Esophagus muscularis mucosa (tissue), 4 donors: ENCODE measurements at regions not wholly inside any gene's neighbourhood (a gene's known extent, or its start where the extent isn't known, plus 50 kb on each side); places are given as distances from the start of the nearest gene placed in this dataset.
"Not testable (repeated sequence)": the region's sequence is repeated elsewhere in the genome, so short reads cannot be mapped to it uniquely, and the experiment has no call there.

ENCODE experiments used
- DNase-seq: peaks from one replicate; pipeline ENCODE4 v3.0.0-alpha.2; 2017; ENCODE audit errors: extremely low spot score
- H3K27ac ChIP-seq, 4 donors: fragments of 200-600 bp; sonication (generic); replicated peaks in 1 of 4; 1 replicate in 3 of 4; 2 replicates in 1 of 4; pipeline ENCODE4 v1.5.1; 2016 to 2019; ENCODE audit warnings: mild to moderate bottlenecking in 1 of 4
- H3K27me3 ChIP-seq, 4 donors: fragments of 200-600 bp; sonication (generic); one replicate each; pipeline versions ENCODE4 v1.5.1 to v1.6.0; 2016 to 2019
- H3K36me3 ChIP-seq, 4 donors: fragments of 200-600 bp; sonication (generic); one replicate each; pipeline ENCODE4 v1.5.1; 2016 to 2019
- H3K4me1 ChIP-seq, 4 donors: fragments of 200-600 bp; sonication (generic); one replicate each; pipeline ENCODE4 v1.5.1; 2016 to 2019
- H3K4me3 ChIP-seq, 4 donors: fragments of 200-600 bp; sonication (generic); 1 replicate in 2 of 4; 2 replicates in 2 of 4; pipeline ENCODE4 v1.5.1; 2016 to 2019; ENCODE audit warnings: mild to moderate bottlenecking in 4 of 4, moderate library complexity in 1 of 4
- H3K9me3 ChIP-seq, 4 donors: fragments of 200-600 bp; sonication (generic); 1 replicate in 3 of 4; 2 replicates in 1 of 4; pipeline ENCODE4 v1.5.1; 2016 to 2019
- EP300 ChIP-seq: sonication (generic); formaldehyde crosslinking; IDR thresholded peaks from one replicate; pipeline ENCODE4 v1.6.1; 2017; ENCODE audit warnings: antibody characterized with exemption
- POLR2A ChIP-seq: fragments of 450-650 bp; IDR thresholded peaks from one replicate; pipeline ENCODE4 v1.6.1; 2017; ENCODE audit warnings: antibody characterized with exemption, moderate library complexity, mild to moderate bottlenecking, low read depth
- POLR2AphosphoS5 ChIP-seq, 2 donors: sonication (generic); formaldehyde crosslinking; IDR thresholded peaks; one replicate each; pipeline ENCODE4 v1.6.1; 2017; ENCODE audit warnings: antibody characterized with exemption in 2 of 2
- WGBS: methylation state at CpG from one replicate; pipeline ENCODE4 v1.1.5; 2018; 5-methylcytosine and 5-hydroxymethylcytosine counted together
- intact Hi-C: fragments of 100-400 bp; cut with DNase I; formaldehyde crosslinking; loops from one replicate; pipeline ENCODE4 v1.15.1; 2023
- TF ChIP-seq, protein P1 (sequence below), 3 experiments: fragments of 200-600 bp in 2 of 3; fragments of 450-650 bp in 1 of 3; sonication (generic) in 2 of 3; IDR thresholded peaks; one replicate each; pipeline ENCODE4 v1.5.1; 2017 to 2019; ENCODE audit warnings: antibody characterized with exemption in 3 of 3, mild to moderate bottlenecking in 2 of 3, moderate library complexity in 1 of 3

DNA sequence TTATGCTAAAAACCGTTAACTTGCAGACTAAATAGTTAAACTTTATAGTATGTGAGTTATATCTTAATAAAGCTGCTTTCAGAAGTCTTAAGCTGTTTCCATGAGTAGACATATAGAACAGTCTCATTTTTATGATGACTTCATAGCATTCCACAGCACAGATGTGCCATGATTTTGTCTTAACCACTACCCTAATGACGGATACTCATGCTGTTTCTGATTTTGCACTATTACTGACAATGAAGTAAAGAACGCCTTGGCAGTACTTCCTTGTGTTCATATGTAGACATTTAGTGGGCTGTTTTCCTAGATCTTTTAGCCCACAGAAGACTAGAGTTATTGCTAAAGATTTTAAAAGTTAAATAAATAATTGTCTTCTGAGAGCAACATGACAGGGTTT is 175.6 kb upstream of the RAB6C start:
- H3K9me3 ChIP-seq: no peaks in the 10 kb centered on the region
- no peaks in the 10 kb centered on the region for H3K4me1 ChIP-seq
- H3K27me3 ChIP-seq: no peaks in the 10 kb centered on the region
- TF ChIP-seq POLR2A: no peak
- no peak for TF ChIP-seq POLR2AphosphoS5 (IDR thresholded peaks at IDR 0.05)
- TF ChIP-seq EP300: no peak
- TF ChIP-seq, protein P1, sequence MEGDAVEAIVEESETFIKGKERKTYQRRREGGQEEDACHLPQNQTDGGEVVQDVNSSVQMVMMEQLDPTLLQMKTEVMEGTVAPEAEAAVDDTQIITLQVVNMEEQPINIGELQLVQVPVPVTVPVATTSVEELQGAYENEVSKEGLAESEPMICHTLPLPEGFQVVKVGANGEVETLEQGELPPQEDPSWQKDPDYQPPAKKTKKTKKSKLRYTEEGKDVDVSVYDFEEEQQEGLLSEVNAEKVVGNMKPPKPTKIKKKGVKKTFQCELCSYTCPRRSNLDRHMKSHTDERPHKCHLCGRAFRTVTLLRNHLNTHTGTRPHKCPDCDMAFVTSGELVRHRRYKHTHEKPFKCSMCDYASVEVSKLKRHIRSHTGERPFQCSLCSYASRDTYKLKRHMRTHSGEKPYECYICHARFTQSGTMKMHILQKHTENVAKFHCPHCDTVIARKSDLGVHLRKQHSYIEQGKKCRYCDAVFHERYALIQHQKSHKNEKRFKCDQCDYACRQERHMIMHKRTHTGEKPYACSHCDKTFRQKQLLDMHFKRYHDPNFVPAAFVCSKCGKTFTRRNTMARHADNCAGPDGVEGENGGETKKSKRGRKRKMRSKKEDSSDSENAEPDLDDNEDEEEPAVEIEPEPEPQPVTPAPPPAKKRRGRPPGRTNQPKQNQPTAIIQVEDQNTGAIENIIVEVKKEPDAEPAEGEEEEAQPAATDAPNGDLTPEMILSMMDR (IDR thresholded peaks at IDR 0.05): no peak
- no peak for DNase-seq
- intact Hi-C loops: no loop called here
- WGBS: 82% methylated on average over 3 of the region's 3 CpGs
- no peak overlapping the region for H3K27ac ChIP-seq
- H3K4me3 ChIP-seq: no peak overlapping the region
- H3K36me3 ChIP-seq: no peaks in the 10 kb centered on the region

DNA sequence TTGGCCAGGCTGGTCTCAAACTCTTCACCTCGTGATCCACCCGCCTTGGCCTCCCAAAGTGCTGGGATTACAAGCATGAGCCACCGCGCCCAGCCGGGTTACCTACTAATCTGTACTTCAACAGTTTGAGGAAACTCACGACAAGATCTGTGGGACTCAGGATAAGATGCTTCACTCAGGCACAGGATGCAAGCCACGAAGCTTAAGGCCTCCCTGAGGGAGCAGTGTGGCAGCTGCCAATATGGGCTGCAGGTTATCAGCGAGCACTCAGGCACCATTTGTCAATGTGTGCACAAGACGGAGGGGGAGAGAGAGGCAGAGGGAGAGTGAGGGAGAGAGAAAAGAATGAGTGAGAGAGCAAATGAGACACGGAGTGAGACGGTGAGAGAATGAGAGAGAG is 173.6 kb upstream of the RAB6C start:
- H3K4me3 ChIP-seq: no peak overlapping the region
- DNase-seq: no peak
- H3K9me3 ChIP-seq: no peaks in the 10 kb centered on the region
- intact Hi-C loops: no loop called here
- H3K4me1 ChIP-seq: no peaks in the 10 kb centered on the region
- no peaks in the 10 kb centered on the region for H3K36me3 ChIP-seq
- WGBS: 82% methylated on average over 11 of the region's 11 CpGs
- no peaks in the 10 kb centered on the region for H3K27me3 ChIP-seq
- TF ChIP-seq POLR2A (no peak), POLR2AphosphoS5 (IDR thresholded peaks at IDR 0.05) (no peak), EP300 (no peak)
- TF ChIP-seq, protein P1 (IDR thresholded peaks at IDR 0.05): no peak
- H3K27ac ChIP-seq: no peak overlapping the region

GRCh38 chr2:129806317-129806716 is 173.1 kb upstream of the RAB6C start:
- Histone ChIP-seq H3K27ac (no peak overlapping the region), H3K27me3 (no peaks in the 10 kb centered on the region), H3K4me1 (no peaks in the 10 kb centered on the region), H3K9me3 (no peaks in the 10 kb centered on the region), H3K4me3 (no peak overlapping the region), H3K36me3 (no peaks in the 10 kb centered on the region)
- WGBS: 80% methylated on average over 8 of the region's 8 CpGs
- no peak for DNase-seq
- intact Hi-C loops: no loop called here
- TF ChIP-seq, protein P1 (IDR thresholded peaks at IDR 0.05): no peak
- TF ChIP-seq POLR2AphosphoS5 (IDR thresholded peaks at IDR 0.05) (no peak), EP300 (no peak), POLR2A (no peak)

- Histone ChIP-seq H3K27ac (no peak overlapping the region), H3K4me1 (no peaks in the 10 kb centered on the region), H3K27me3 (no peaks in the 10 kb centered on the region), H3K9me3 (no peaks in the 10 kb centered on the region), H3K4me3 (no peak overlapping the region), H3K36me3 (no peaks in the 10 kb centered on the region)
- 79% methylated on average over 7 of the region's 7 CpGs for WGBS
- intact Hi-C loops: no loop called here
- TF ChIP-seq, protein P1 (IDR thresholded peaks at IDR 0.05): no peak
- TF ChIP-seq EP300: no peak
- no peak for TF ChIP-seq POLR2AphosphoS5 (IDR thresholded peaks at IDR 0.05)
- TF ChIP-seq POLR2A: no peak
- no peak for DNase-seq
These were observed 172.5 kb upstream of the RAB6C start for GRCh38 chr2:129806990-129807389.

DNA sequence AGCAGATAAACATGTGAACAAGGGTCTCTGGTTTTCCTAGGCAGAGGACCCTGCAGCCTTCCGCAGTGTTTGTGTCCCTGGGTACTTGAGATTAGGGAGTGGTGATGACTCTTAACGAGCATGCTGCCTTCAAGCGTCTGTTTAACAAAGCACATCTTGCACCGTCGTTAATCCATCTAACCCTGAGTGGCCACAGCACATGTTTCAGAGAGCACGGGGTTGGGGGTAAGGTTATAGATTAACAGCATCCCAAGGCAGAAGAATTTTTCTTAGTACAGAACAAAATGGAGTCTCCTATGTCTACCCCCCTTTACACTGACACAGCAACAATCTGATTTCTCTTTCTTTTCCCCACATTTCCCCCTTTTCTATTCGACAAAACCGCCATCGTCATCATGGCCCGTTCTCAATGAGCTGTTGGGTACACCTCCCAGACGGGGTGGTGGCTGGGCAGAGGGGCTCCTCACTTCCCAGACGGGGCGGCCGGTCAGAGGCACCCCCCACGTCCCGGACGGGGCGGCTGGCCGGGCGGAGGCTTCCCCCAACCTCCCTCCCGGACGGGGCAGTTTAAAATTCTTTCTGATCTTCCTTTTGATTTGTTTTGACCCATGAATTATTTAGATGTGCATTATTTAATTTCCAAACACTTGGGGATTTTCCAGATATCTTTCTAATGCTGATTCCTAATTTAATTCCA is 171.7 kb upstream of the RAB6C start:
- H3K4me3 ChIP-seq, intact Hi-C loops, H3K27me3 ChIP-seq, H3K4me1 ChIP-seq, DNase-seq, H3K36me3 ChIP-seq, H3K9me3 ChIP-seq, H3K27ac ChIP-seq: not testable (repeated sequence)
- 79% methylated on average over 22 of the region's 22 CpGs for WGBS
